ENCODE measurements at regions not wholly inside any gene's neighbourhood (a gene's known extent, or its start where the extent isn't known, plus 50 kb on each side); places are given as distances from the start of the nearest gene placed in this dataset.

DNA sequence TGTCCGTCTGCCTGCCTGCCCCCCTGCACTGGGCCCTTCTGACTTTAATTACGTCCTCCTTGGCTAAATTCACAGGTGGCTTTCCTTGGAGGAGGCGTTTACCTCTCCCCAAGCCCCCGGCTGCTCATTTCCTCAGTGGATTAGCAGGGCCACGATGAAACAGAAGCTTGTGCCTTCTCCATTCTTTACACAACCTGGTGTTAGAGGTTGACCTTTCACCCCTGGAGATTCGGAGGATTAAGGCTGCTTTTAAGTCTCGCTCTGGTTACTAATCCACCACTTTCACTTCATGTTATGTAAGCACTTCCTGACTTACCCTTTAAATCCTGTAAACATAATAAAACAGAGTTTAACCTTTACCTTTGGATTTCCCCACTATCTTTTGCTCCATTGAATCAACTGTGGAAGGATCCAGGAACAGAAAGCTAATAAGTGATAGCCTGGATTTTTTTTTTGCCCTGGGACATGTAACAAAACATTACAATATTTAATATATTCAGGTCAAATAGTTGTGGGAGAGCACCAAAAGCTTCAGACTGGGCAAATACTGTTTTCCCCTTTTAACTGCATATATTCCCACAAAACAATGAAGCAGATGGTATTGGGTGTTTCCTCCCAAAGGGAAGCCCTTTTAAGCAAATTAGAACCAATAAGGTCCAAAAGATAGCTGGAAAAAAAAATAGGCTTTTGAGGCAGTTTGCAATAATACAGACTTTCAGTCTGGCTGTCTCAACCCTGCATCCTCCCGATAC lies 370.2 kb downstream of the EN1 start:
- TF ChIP-seq, protein P1, sequence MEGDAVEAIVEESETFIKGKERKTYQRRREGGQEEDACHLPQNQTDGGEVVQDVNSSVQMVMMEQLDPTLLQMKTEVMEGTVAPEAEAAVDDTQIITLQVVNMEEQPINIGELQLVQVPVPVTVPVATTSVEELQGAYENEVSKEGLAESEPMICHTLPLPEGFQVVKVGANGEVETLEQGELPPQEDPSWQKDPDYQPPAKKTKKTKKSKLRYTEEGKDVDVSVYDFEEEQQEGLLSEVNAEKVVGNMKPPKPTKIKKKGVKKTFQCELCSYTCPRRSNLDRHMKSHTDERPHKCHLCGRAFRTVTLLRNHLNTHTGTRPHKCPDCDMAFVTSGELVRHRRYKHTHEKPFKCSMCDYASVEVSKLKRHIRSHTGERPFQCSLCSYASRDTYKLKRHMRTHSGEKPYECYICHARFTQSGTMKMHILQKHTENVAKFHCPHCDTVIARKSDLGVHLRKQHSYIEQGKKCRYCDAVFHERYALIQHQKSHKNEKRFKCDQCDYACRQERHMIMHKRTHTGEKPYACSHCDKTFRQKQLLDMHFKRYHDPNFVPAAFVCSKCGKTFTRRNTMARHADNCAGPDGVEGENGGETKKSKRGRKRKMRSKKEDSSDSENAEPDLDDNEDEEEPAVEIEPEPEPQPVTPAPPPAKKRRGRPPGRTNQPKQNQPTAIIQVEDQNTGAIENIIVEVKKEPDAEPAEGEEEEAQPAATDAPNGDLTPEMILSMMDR (IDR thresholded peaks at IDR 0.05; ENCODE audit: low read length), result no peak
- TF ChIP-seq EZH2 (IDR thresholded peaks at IDR 0.05; ENCODE audit: borderline replicate concordance, low read length), result no peak
